ENCODE measurements at regions not wholly inside any gene's neighbourhood (a gene's known extent, or its start where the extent isn't known, plus 50 kb on each side); places are given as distances from the start of the nearest gene placed in this dataset.

- no peak overlapping the region for H3K27ac Mint-ChIP-seq
- CTCF ChIA-PET: no interaction called here
- DNase-seq (no peak), ATAC-seq (ENCODE audit: poor library complexity) (no peak)
- no peak overlapping the region for H3K4me3 ChIP-seq (ENCODE audit: low read length)
- H3K9me3 ChIP-seq (ENCODE audit: control insufficient read depth in 1 of 2, insufficient read depth in 1 of 2, low read length in 2 of 2): no peaks in the 10 kb centered on the region
- no peak overlapping the region for H3K27ac ChIP-seq (ENCODE audit: low read depth in 1 of 2, low read length in 2 of 2)
- TF ChIP-seq CTCF (IDR thresholded peaks at IDR 0.05): no peak
- POLR2A ChIA-PET: no interaction called here
- no peaks in the 10 kb centered on the region for H3K9me3 Mint-ChIP-seq
- H3K27me3 ChIP-seq (ENCODE audit: control insufficient read depth in 1 of 2, insufficient read depth in 2 of 2, low read length in 2 of 2): no peaks in the 10 kb centered on the region
- H3K27me3 Mint-ChIP-seq: no peaks in the 10 kb centered on the region
- H3K4me3 Mint-ChIP-seq: no peak overlapping the region
- no peaks in the 10 kb centered on the region for H3K36me3 Mint-ChIP-seq (ENCODE audit: low read depth)
- H3K4me1 ChIP-seq (ENCODE audit: insufficient read depth, low read length): no peaks in the 10 kb centered on the region
- H3K36me3 ChIP-seq (ENCODE audit: insufficient read depth, low read length): no peaks in the 10 kb centered on the region
- intact Hi-C loops (cut with DNase I, micrococcal nuclease): no loop called here
- peaks cover under 1% of the 10 kb centered on the region for H3K4me1 Mint-ChIP-seq (ENCODE audit: low read depth)
These were observed 70.0 kb downstream of the LMO4 start for GRCh38 chr1:87398641-87399040.

DNA sequence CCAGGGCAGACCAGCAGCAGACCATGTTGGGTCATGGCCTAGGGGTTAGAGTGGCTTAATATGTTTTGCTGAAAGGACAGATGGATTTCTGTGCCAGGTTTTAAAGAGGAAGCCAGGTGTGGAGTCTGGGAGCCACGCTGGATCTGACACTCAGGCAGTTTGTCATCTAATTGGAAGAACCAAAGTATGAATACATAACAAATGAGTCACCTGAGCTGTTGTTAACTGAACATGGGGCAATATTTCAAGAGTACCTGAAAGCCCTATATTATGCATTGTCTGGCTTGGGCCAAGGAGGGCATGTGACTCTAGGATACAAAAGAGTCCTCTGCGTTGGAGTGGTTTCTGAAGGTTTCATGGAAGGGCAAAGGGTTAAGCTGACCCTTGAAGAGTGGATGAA is 70.6 kb downstream of the LMO4 start:
- no peak overlapping the region for H3K4me3 ChIP-seq (ENCODE audit: low read length)
- no peak overlapping the region for H3K27ac ChIP-seq (ENCODE audit: low read depth in 1 of 2, low read length in 2 of 2)
- ATAC-seq (ENCODE audit: poor library complexity) (no peak), DNase-seq (no peak)
- no peak overlapping the region for H3K27ac Mint-ChIP-seq
- no peaks in the 10 kb centered on the region for H3K4me1 ChIP-seq (ENCODE audit: insufficient read depth, low read length)
- H3K36me3 ChIP-seq (ENCODE audit: insufficient read depth, low read length): no peaks in the 10 kb centered on the region
- intact Hi-C loops (cut with DNase I, micrococcal nuclease): no loop called here
- TF ChIP-seq CTCF (IDR thresholded peaks at IDR 0.05): no peak
- H3K27me3 Mint-ChIP-seq: no peaks in the 10 kb centered on the region
- H3K4me1 Mint-ChIP-seq (ENCODE audit: low read depth): peaks cover 7% of the 10 kb centered on the region
- CTCF ChIA-PET: no interaction called here
- POLR2A ChIA-PET: no interaction called here
- no peaks in the 10 kb centered on the region for H3K36me3 Mint-ChIP-seq (ENCODE audit: low read depth)
- H3K9me3 Mint-ChIP-seq: no peaks in the 10 kb centered on the region
- no peaks in the 10 kb centered on the region for H3K27me3 ChIP-seq (ENCODE audit: control insufficient read depth in 1 of 2, insufficient read depth in 2 of 2, low read length in 2 of 2)
- H3K4me3 Mint-ChIP-seq: no peak overlapping the region
- no peaks in the 10 kb centered on the region for H3K9me3 ChIP-seq (ENCODE audit: control insufficient read depth in 1 of 2, insufficient read depth in 1 of 2, low read length in 2 of 2)

DNA sequence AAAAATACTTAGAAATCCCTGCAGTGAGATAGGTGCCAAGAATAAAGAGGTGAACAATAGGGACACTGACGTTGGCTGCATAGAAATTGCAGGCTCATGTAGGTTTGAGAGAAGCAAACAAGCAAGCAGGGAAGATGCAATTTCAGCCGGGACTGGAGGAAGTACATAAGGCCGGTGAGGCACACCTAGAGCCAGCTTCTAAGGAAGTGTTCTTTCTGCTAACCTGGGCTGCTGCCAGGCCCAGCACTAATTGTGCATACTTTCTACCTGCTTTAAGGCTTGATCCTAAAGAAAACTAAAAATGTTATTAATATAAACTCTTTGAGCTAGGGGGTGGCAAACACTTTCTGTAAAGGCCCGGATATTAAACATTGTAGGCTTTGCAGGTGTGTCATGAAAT is 71.0 kb downstream of the LMO4 start:
- no peak for TF ChIP-seq CTCF (IDR thresholded peaks at IDR 0.05)
- Mint-ChIP-seq H3K9me3 (no peaks in the 10 kb centered on the region), H3K27ac (no peak overlapping the region), H3K27me3 (no peaks in the 10 kb centered on the region), H3K4me3 (no peak overlapping the region), H3K4me1 (ENCODE audit: low read depth) (peaks cover 11% of the 10 kb centered on the region), H3K36me3 (ENCODE audit: low read depth) (no peaks in the 10 kb centered on the region)
- CTCF ChIA-PET: no interaction called here
- no peak for DNase-seq
- no peaks in the 10 kb centered on the region for H3K36me3 ChIP-seq (ENCODE audit: insufficient read depth, low read length)
- no peaks in the 10 kb centered on the region for H3K4me1 ChIP-seq (ENCODE audit: insufficient read depth, low read length)
- ATAC-seq (ENCODE audit: poor library complexity): no peak
- H3K9me3 ChIP-seq (ENCODE audit: control insufficient read depth in 1 of 2, insufficient read depth in 1 of 2, low read length in 2 of 2): no peaks in the 10 kb centered on the region
- intact Hi-C loops (cut with DNase I, micrococcal nuclease): loop anchor here in 1 of 2 experiments (5.0 kb wide), 1 partner anchor 67 kb away; no protein-coding TSS in a partner anchor
- no peak overlapping the region for H3K27ac ChIP-seq (ENCODE audit: low read depth in 1 of 2, low read length in 2 of 2)
- H3K4me3 ChIP-seq (ENCODE audit: low read length): no peak overlapping the region
- POLR2A ChIA-PET: no interaction called here
- no peaks in the 10 kb centered on the region for H3K27me3 ChIP-seq (ENCODE audit: control insufficient read depth in 1 of 2, insufficient read depth in 2 of 2, low read length in 2 of 2)

Measured in CD4-positive, alpha-beta T cell (primary cell).